K562 (cell line): ENCODE measurements at regions not wholly inside any gene's neighbourhood (a gene's known extent, or its start where the extent isn't known, plus 50 kb on each side); places are given as distances from the start of the nearest gene placed in this dataset.

Experiments used
- ATAC-seq: fragments of 200-7000 bp; cut with Tn5 transposase; 3 replicates; pipeline ENCODE4 v1.9.1; 2020; ENCODE audit warnings: moderate library complexity
- BruUV-seq: library from RNA; stranded (reverse); fragments of 400-500 nt; replicated peaks from 2 replicates; lab custom pipeline; 2021; lab: Mats Ljungman, UMichigan
- CTCF ChIA-PET: fragments of 300-600 bp; formaldehyde crosslinking; extraction: SDS; loops from one replicate; lab custom pipeline; 2021; ENCODE audit warnings: low intra/inter-chr PET ratio; lab: Yijun Ruan, JAX
- POLR2A ChIA-PET: fragments of 300-600, 350-650 bp; sonication (Branson Sonifier 250); formaldehyde crosslinking; extraction: SDS; loops from one replicate; lab custom pipeline; 2021; ENCODE audit warnings: antibody characterized with exemption, inconsistent platforms; lab: Yijun Ruan, JAX
- DNase-seq, 4 experiments: peaks; one replicate each; pipeline versions ENCODE4 v3.0.0 to v3.0.0-alpha.2; 2011 to 2018; ENCODE audit warnings: low spot score in 3 of 4, mixed read lengths in 3 of 4; ENCODE audit errors: extremely low read depth in 1 of 4
- FAIRE-seq: peaks from 2 replicates; lab custom pipeline; 2011; peaks lifted over from hg19 to GRCh38; lab: Jason Lieb, UNC
- H2AFZ ChIP-seq: 2 replicates; pipeline ENCODE4 v1.6.0; 2011; ENCODE audit warnings: low read depth, low read length, control low read depth, inconsistent platforms
- H3K27ac ChIP-seq: fragments of 200-600 bp; 3 replicates; pipeline ENCODE4 v1.8.0; 2011; ENCODE audit warnings: low read depth, mild to moderate bottlenecking, control low read depth, inconsistent platforms, low read length, moderate library complexity, mixed read lengths; ENCODE audit errors: extremely low read depth
- H3K27me3 ChIP-seq, 2 experiments: fragments of 300-600 bp in 1 of 2; 2 replicates in 1 of 2; 3 replicates in 1 of 2; pipeline versions ENCODE4 v1.6.0 to v1.8.0; 2011; ENCODE audit warnings: inconsistent platforms in 2 of 2, low read length in 2 of 2, mild to moderate bottlenecking in 1 of 2, mixed read lengths in 1 of 2, moderate library complexity in 1 of 2; ENCODE audit not compliant: control insufficient read depth in 2 of 2, insufficient read depth in 2 of 2
- H3K36me3 ChIP-seq: fragments of 300-600 bp; 3 replicates; pipeline ENCODE4 v1.8.0; 2011; ENCODE audit warnings: mild to moderate bottlenecking, low read length, inconsistent platforms; ENCODE audit not compliant: control insufficient read depth, insufficient read depth
- H3K4me1 ChIP-seq, 2 experiments: fragments of 200-600 bp in 1 of 2; replicated peaks in 1 of 2; 2 replicates in 1 of 2; 3 replicates in 1 of 2; pipeline versions ENCODE4 v1.5.1 to v1.8.0; 2011; ENCODE audit warnings: inconsistent platforms in 2 of 2, low read length in 2 of 2, mild to moderate bottlenecking in 1 of 2, mixed read lengths in 1 of 2, moderate library complexity in 1 of 2; ENCODE audit not compliant: control insufficient read depth in 2 of 2, insufficient read depth in 2 of 2
- H3K4me2 ChIP-seq: 2 replicates; pipeline ENCODE4 v1.6.1; 2011; ENCODE audit warnings: low read length, control low read depth, inconsistent platforms, mixed read lengths; ENCODE audit not compliant: insufficient read depth
- H3K4me3 ChIP-seq: fragments of 200-600 bp; sonication (generic), shearing (Covaris generic); 2 replicates; pipeline ENCODE4 v1.5.1; 2016; ENCODE audit warnings: control low read depth, inconsistent platforms
- H3K79me2 ChIP-seq: fragments of 200-600 bp; 3 replicates; pipeline ENCODE4 v1.8.0; 2011; ENCODE audit warnings: low read length, inconsistent platforms; ENCODE audit not compliant: control insufficient read depth, insufficient read depth
- H3K9ac ChIP-seq, 2 experiments: 2 replicates each; pipeline versions ENCODE4 v1.6.0 to v1.6.1; 2011; ENCODE audit warnings: low read depth in 2 of 2, low read length in 2 of 2, control low read depth in 1 of 2, inconsistent platforms in 1 of 2, mild to moderate bottlenecking in 1 of 2, mixed read lengths in 1 of 2; ENCODE audit not compliant: insufficient read depth in 1 of 2
- H3K9me1 ChIP-seq: one replicate; pipeline ENCODE4 v1.6.0; 2011; ENCODE audit warnings: inconsistent platforms, mild to moderate bottlenecking, low read length, moderate library complexity; ENCODE audit not compliant: control insufficient read depth, insufficient read depth
- H3K9me3 ChIP-seq: replicated peaks from 2 replicates; pipeline ENCODE4 v1.5.1; 2011; ENCODE audit warnings: low read depth, low read length, inconsistent platforms; ENCODE audit not compliant: control insufficient read depth, insufficient read depth
- H4K20me1 ChIP-seq: replicated peaks from 2 replicates; pipeline ENCODE4 v1.6.1; 2011; ENCODE audit warnings: low read length, inconsistent platforms, mixed read lengths; ENCODE audit not compliant: control insufficient read depth, insufficient read depth
- ARHGAP35 ChIP-seq: fragments of 450-650 bp; IDR thresholded peaks from 2 replicates; pipeline ENCODE4 v1.6.1; 2018; ENCODE audit not compliant: partially characterized antibody
- CHD7 ChIP-seq: fragments of 200-600 bp; sonication (generic); IDR thresholded peaks from one replicate; pipeline ENCODE4 v1.6.1; 2012; ENCODE audit warnings: mild to moderate bottlenecking, low read depth, low read length, inconsistent platforms
- JUN ChIP-seq, 2 experiments: sonication (generic) in 1 of 2; formaldehyde crosslinking in 1 of 2; IDR thresholded peaks; 2 replicates each; pipeline versions ENCODE4 v1.6.1 to v1.8.0; 2012 to 2022; ENCODE audit warnings: borderline replicate concordance in 2 of 2, mild to moderate bottlenecking in 2 of 2, improper control_type of control experiment in 1 of 2, low read depth in 1 of 2, low read length in 1 of 2, missing genetic modification reagents in 1 of 2
- KLF13 ChIP-seq: fragments of 450-650 bp; IDR thresholded peaks from 2 replicates; pipeline ENCODE4 v1.6.1; 2016; ENCODE audit warnings: missing genetic modification characterization, low read depth, mild to moderate bottlenecking, missing compliant biosample characterization, moderate library complexity, borderline replicate concordance
- MCM3 ChIP-seq: fragments of 450-650 bp; IDR thresholded peaks from 2 replicates; pipeline ENCODE4 v1.6.1; 2016
- NFE2 ChIP-seq: IDR thresholded peaks from 2 replicates; pipeline ENCODE4 v1.6.1; 2014; ENCODE audit warnings: antibody characterized with exemption, low read depth
- PHF20 ChIP-seq: fragments of 450-650 bp; IDR thresholded peaks from 2 replicates; pipeline ENCODE4 v1.6.1; 2018; ENCODE audit not compliant: partially characterized antibody
- ZNF253 ChIP-seq: fragments of 250-450 bp; sonication (Bioruptor Pico); conservative IDR thresholded peaks from 2 replicates; pipeline ENCODE4 v1.6.1; 2021; ENCODE audit warnings: mild to moderate bottlenecking
- ZNF766 ChIP-seq: fragments of 200-800 bp; sonication (Bioruptor generic); conservative IDR thresholded peaks from 2 replicates; pipeline ENCODE4 v1.6.1; 2016; ENCODE audit warnings: missing genetic modification characterization, missing compliant biosample characterization
- ZNF780A ChIP-seq: fragments of 250-450 bp; sonication (Bioruptor Pico); IDR thresholded peaks from 2 replicates; pipeline ENCODE4 v1.5.0; 2021; ENCODE audit warnings: mild to moderate bottlenecking
- WGBS: fragments of 100-300 bp; shearing (Covaris generic); methylation state at CpG from one replicate; pipeline ENCODE4 v1.1.6; 2016; ENCODE audit warnings: low coverage, mixed read lengths; ENCODE audit not compliant: insufficient coverage; ENCODE audit errors: missing lambda C conversion rate; 5-methylcytosine and 5-hydroxymethylcytosine counted together
- in situ Hi-C: fragments of 300-500 bp; cut with MboI; formaldehyde crosslinking; loops from 4 replicates; pipeline ENCODE4 v1.15.0; 2018; ENCODE audit warnings: inconsistent platforms, mixed read lengths
- intact Hi-C: fragments of 100-400 bp; cut with micrococcal nuclease; formaldehyde crosslinking; loops from 2 replicates; pipeline ENCODE4 v1.14.2; 2022

DNA sequence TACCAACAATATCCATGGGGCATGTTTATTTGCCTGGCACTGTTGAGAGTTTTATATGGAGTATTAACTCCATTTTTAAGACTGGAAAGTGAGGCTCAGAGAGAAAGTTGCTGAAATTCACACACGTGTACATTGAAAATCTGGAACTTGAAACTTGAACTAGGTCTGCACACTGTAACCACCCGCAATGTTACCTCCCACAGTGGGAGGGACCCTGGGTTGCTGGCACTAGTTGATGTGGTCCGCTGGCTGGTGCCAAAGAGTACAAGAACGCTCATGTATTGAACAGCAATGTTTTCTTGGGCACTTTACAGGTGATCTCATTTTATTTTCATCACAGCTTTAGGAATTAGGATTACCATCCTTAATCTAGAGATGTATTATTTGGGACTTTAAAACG is 253.2 kb downstream of the INHBA start:
- Histone ChIP-seq H3K27me3 (no peaks in the 10 kb centered on the region), H3K9me3 (no peaks in the 10 kb centered on the region), H3K36me3 (no peaks in the 10 kb centered on the region), H3K4me1 (no peaks in the 10 kb centered on the region), H3K4me2 (no peak overlapping the region), H4K20me1 (no peaks in the 10 kb centered on the region), H2AFZ (no peak overlapping the region), H3K9me1 (no peaks in the 10 kb centered on the region), H3K79me2 (no peaks in the 10 kb centered on the region), H3K27ac (no peak overlapping the region), H3K9ac (no peak overlapping the region), H3K4me3 (no peak overlapping the region)
- CTCF ChIA-PET, result no interaction called here
- DNase-seq (no peak), FAIRE-seq (no peak), ATAC-seq (no peak)
- POLR2A ChIA-PET, result no interaction called here
- intact Hi-C loops, result no loop called here
- 1% methylated on average over 5 of the region's 5 CpGs for WGBS
- in situ Hi-C loops, result no loop called here
- no TSS peak for BruUV-seq
- TF ChIP-seq JUN (IDR thresholded peaks at IDR 0.05; ENCODE audit: borderline replicate concordance, low read depth, low read length) (no peak), JUN (CRISPR knock-in tag; IDR thresholded peaks at IDR 0.05; ENCODE audit: borderline replicate concordance) (no peak), KLF13 (no peak), ZNF766 (CRISPR knock-in tag) (no peak), ARHGAP35 (no peak), MCM3 (no peak), PHF20 (no peak), NFE2 (no peak), CHD7 (no peak), ZNF253 (CRISPR knock-in tag) (no peak), ZNF780A (CRISPR knock-in tag) (no peak)
